ENCODE measurements at regions not wholly inside any gene's neighbourhood (a gene's known extent, or its start where the extent isn't known, plus 50 kb on each side); places are given as distances from the start of the nearest gene placed in this dataset.

- TF ChIP-seq CTCF (IDR thresholded peaks at IDR 0.05) (no peak), EP300 (IDR thresholded peaks at IDR 0.05) (no peak)
Observed at GRCh38 chr13:108528303-108528702, 101.1 kb upstream of the MYO16 start.
